ENCODE measurements at regions not wholly inside any gene's neighbourhood (a gene's known extent, or its start where the extent isn't known, plus 50 kb on each side); places are given as distances from the start of the nearest gene placed in this dataset.
"Not testable (repeated sequence)": the region's sequence is repeated elsewhere in the genome, so short reads cannot be mapped to it uniquely, and the experiment has no call there.

DNA sequence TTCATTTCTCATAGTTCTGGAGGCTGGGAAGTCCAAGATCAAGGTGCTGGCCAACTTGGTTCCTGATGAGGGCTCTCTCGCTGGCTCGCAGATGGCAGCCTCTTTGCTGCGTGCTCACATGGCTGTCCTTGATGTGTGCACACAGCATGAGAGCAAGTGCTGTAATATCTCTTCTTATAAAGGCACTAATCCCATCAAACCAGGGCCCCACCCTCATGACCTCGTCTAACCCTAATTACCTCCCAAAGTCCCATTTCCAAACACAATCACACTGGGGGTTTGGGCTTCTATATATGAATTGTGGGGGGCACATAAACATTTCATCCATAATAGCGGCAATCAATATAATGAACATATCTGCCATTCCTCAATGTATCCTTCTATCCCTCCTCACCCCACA, 1062.1 kb downstream of the BRD1 start:
- Histone ChIP-seq H3K27ac (ENCODE audit: low read length) (no peak overlapping the region), H3K4me3 (ENCODE audit: low read length in 2 of 2) (no peak overlapping the region), H3K4me1 (ENCODE audit: control insufficient read depth, insufficient read depth, low read length) (no peaks in the 10 kb centered on the region), H3K27me3 (ENCODE audit: control insufficient read depth in 1 of 2, insufficient read depth in 2 of 2, low read length in 2 of 2) (no peaks in the 10 kb centered on the region), H3K9ac (ENCODE audit: low read length in 2 of 2) (no peak overlapping the region), H3K9me3 (ENCODE audit: control insufficient read depth in 2 of 2, low read length in 2 of 2) (peaks cover 6 to 15% of the 10 kb centered on the region in 2 donors), H3K36me3 (ENCODE audit: control insufficient read depth in 2 of 2, insufficient read depth in 2 of 2, low read length in 2 of 2) (no peaks in the 10 kb centered on the region)

DNA sequence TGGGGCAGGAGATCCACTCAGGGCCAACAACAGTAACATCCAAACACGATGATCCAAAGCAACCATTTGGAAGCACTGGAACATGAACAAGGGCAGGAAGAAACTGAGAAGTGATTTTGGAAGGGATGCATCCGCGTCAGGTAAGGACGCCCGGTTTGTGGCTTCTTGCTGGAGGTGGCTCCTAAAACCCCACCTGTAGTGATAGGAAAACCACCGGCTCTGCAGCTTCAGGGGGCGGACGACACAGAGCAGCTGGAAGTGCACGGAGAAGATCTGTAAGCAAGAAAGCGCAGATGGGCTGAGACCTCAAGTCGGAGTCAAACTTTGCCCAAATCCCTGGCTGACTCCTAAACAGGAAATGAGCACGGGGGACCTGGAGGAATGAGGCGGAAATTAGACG, 1066.1 kb downstream of the BRD1 start:
- H3K4me3 ChIP-seq (ENCODE audit: low read length in 2 of 2) = no peak overlapping the region
- H3K9ac ChIP-seq (ENCODE audit: low read length in 2 of 2) = no peak overlapping the region
- H3K9me3 ChIP-seq (ENCODE audit: control insufficient read depth in 2 of 2, low read length in 2 of 2) = peaks cover 0 to 9% of the 10 kb centered on the region in 2 donors
- H3K27ac ChIP-seq (ENCODE audit: low read length) = no peak overlapping the region
- no peaks in the 10 kb centered on the region for H3K4me1 ChIP-seq (ENCODE audit: control insufficient read depth, insufficient read depth, low read length)
- peaks cover 0 to 2% of the 10 kb centered on the region in 2 donors for H3K27me3 ChIP-seq (ENCODE audit: control insufficient read depth in 1 of 2, insufficient read depth in 2 of 2, low read length in 2 of 2)
- H3K36me3 ChIP-seq (ENCODE audit: control insufficient read depth in 2 of 2, insufficient read depth in 2 of 2, low read length in 2 of 2) = no peaks in the 10 kb centered on the region

- Histone ChIP-seq H3K36me3 (ENCODE audit: control insufficient read depth in 2 of 2, insufficient read depth in 2 of 2, low read length in 2 of 2) (no peaks in the 10 kb centered on the region), H3K27ac (ENCODE audit: low read length) (no peak overlapping the region), H3K9me3 (ENCODE audit: control insufficient read depth in 2 of 2, low read length in 2 of 2) (peaks cover 0 to 8% of the 10 kb centered on the region in 2 donors), H3K4me3 (ENCODE audit: low read length in 2 of 2) (no peak overlapping the region), H3K9ac (ENCODE audit: low read length in 2 of 2) (no peak overlapping the region), H3K27me3 (ENCODE audit: control insufficient read depth in 1 of 2, insufficient read depth in 2 of 2, low read length in 2 of 2) (peaks cover 0 to 2% of the 10 kb centered on the region in 2 donors), H3K4me1 (ENCODE audit: control insufficient read depth, insufficient read depth, low read length) (no peaks in the 10 kb centered on the region)
These were observed 1066.9 kb downstream of the BRD1 start for GRCh38 chr22:48760481-48761390.

DNA sequence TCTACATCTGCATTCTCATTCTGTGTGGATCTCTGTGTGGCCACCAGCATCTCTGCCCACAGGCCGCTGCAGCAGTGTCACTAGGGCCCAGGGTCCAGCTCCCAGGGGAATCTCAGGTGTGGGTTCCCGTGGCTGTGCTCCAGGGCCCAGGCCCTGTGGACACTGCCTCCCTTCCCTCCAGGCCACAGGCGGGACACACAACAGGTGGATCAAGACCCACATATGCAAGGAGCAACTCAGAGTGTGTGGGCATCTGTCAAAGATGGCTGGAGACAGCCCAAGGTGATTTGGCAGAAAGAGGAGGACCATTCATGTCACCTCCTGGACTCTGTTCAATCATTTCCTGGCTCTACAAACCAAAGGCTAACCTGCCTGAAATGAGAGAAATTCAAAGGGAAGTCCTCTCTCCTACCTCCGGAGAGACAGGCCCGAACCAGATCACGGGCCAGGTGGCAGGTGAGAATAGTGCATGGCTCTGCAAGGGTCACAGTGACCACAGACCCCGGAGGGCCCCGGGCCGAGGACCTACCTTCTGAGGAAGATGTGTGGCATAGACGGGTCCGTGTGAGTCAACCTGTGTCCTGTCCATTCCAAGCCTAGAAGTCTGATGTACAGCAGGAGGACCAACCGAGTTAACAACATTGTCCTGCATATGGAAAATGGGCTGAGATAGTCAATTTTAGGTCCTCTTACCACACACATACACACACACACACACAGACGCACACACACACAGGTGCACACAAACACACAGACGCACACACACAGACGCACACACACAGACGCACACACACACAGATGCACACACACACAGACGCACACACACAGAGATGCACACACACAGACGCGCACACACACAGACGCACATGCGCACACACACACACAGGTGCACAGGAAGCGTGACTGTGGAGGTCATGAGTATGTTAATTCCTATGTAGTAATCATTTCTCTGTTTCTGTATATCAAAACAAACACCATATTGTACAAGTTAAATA, 1068.5 kb downstream of the BRD1 start:
- Histone ChIP-seq H3K4me3 (ENCODE audit: low read length in 2 of 2) (no peak overlapping the region), H3K9ac (ENCODE audit: low read length in 2 of 2) (no peak overlapping the region), H3K27me3 (ENCODE audit: control insufficient read depth in 1 of 2, insufficient read depth in 2 of 2, low read length in 2 of 2) (peaks cover 0 to 2% of the 10 kb centered on the region in 2 donors), H3K4me1 (ENCODE audit: control insufficient read depth, insufficient read depth, low read length) (no peaks in the 10 kb centered on the region), H3K36me3 (ENCODE audit: control insufficient read depth in 2 of 2, insufficient read depth in 2 of 2, low read length in 2 of 2) (no peaks in the 10 kb centered on the region), H3K9me3 (ENCODE audit: control insufficient read depth in 2 of 2, low read length in 2 of 2) (peaks cover 0 to 7% of the 10 kb centered on the region in 2 donors), H3K27ac (ENCODE audit: low read length) (no peak overlapping the region)

DNA sequence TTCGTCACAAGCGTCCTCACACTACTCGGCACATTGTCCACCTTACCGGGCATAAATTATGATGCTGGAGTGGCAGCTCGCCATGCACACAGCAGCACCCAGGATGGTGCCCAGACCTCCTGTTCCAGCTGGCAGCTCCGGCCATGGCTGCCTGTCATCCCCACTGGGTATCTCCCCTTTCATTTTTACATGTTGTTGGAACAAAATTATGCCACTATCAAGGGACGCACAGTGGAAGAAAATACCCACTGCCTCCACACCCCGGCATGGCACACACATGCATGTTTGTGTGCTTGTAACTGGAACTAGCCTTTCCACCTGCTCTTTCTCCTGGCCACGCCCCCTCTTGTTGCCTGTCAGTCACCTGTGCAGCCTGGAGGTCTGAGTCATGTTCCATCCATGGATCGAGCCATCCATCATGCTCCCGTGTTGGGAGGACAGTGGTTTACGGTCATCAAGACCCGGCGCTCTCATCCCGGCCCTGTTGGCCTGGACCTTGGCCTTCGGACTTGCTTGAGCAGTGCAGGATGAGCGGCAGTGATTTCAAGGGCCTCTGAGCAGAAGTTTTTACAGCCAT, 1069.6 kb downstream of the BRD1 start:
- Histone ChIP-seq H3K27me3 (ENCODE audit: control insufficient read depth in 1 of 2, insufficient read depth in 2 of 2, low read length in 2 of 2) (peaks cover 0 to 2% of the 10 kb centered on the region in 2 donors), H3K9me3 (ENCODE audit: control insufficient read depth in 2 of 2, low read length in 2 of 2) (peaks cover 0 to 7% of the 10 kb centered on the region in 2 donors), H3K36me3 (ENCODE audit: control insufficient read depth in 2 of 2, insufficient read depth in 2 of 2, low read length in 2 of 2) (no peaks in the 10 kb centered on the region), H3K27ac (ENCODE audit: low read length) (no peak overlapping the region), H3K4me1 (ENCODE audit: control insufficient read depth, insufficient read depth, low read length) (no peaks in the 10 kb centered on the region), H3K9ac (ENCODE audit: low read length in 2 of 2) (no peak overlapping the region), H3K4me3 (ENCODE audit: low read length in 2 of 2) (no peak overlapping the region)

DNA sequence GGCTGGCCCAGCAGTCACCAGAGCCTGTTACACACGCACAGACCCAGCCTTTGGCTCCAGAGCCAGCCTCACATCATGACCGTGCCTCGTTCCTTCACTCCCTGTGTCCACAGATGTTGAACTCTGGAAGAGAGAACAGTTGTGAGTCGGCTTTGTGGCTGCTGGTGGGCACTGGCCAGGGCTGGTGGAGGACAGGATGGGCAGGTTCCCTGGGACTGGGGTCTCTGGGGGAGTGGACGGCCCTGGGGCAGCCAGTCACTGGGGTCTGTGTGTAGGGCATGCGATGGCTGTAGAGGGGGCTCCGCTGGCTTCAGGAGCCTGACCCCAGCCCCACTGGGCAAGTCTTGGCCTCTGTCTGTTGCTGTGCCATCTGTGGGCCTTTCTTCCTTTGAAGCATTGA, 1070.1 kb downstream of the BRD1 start:
- no peak overlapping the region for H3K9ac ChIP-seq (ENCODE audit: low read length in 2 of 2)
- no peak overlapping the region for H3K27ac ChIP-seq (ENCODE audit: low read length)
- H3K4me3 ChIP-seq (ENCODE audit: low read length in 2 of 2) = no peak overlapping the region
- no peaks in the 10 kb centered on the region for H3K36me3 ChIP-seq (ENCODE audit: control insufficient read depth in 2 of 2, insufficient read depth in 2 of 2, low read length in 2 of 2)
- H3K4me1 ChIP-seq (ENCODE audit: control insufficient read depth, insufficient read depth, low read length) = no peaks in the 10 kb centered on the region
- peaks cover 0 to 7% of the 10 kb centered on the region in 2 donors for H3K9me3 ChIP-seq (ENCODE audit: control insufficient read depth in 2 of 2, low read length in 2 of 2)
- peaks cover 0 to 2% of the 10 kb centered on the region in 2 donors for H3K27me3 ChIP-seq (ENCODE audit: control insufficient read depth in 1 of 2, insufficient read depth in 2 of 2, low read length in 2 of 2)

GRCh38 chr22:48757135-48757534, 1070.5 kb downstream of the BRD1 start:
- not testable (repeated sequence) for H3K36me3 ChIP-seq (ENCODE audit: control insufficient read depth in 2 of 2, insufficient read depth in 2 of 2, low read length in 2 of 2); H3K4me3 ChIP-seq (ENCODE audit: low read length in 2 of 2); H3K27ac ChIP-seq (ENCODE audit: low read length)

DNA sequence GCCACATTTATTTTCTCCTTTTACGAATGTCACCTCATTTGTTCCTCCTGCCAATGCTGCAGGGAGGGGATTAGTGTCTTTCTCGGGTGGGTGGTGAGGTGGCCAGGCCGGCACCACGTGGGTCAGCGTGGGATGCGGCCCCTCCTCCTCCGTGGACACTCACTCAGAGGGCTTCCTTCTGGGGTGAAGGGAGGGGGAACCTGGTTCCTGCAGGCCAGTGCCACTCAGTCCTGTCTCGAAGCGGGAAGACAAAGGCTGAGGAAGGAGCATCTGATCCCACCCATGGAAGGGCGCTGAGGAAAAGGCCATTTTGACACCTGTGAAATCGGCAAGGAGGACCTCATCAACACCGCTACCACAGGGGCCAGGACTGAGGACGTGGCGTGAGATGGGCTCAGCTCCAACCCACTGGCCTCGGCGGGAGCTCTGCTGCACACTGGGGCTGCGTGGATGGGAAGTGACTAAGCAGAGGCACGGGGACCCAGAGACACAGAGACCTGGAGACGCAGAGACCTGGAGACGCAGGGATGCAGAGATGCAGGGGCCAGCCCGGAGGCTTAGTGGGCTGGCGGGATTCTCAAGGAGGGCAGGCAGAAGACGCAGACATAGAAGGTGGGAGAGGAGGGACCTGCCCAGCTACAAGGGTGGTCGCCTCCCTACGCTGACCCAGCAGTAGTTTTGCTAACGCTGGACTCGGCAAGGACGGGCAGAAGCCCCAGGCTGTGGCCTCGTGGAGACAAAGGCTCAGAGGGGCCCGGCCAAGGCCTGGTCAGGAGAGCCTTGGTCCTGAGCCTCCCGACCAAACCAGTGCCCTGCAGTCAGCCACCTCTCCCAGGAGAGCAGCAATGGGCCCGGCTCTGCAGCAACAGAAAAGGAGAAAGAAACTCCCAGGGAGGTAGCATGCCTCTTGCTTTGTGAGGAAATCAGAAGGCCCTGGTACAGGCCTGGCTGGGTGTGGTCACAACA, 1071.2 kb downstream of the BRD1 start:
- H3K27ac ChIP-seq (ENCODE audit: low read length) = no peak overlapping the region
- H3K9ac ChIP-seq (ENCODE audit: low read length in 2 of 2) = no peak overlapping the region

More at GRCh38 chr22:48757135-48757534, 1070.5 kb downstream of the BRD1 start:
- H3K4me1 ChIP-seq (ENCODE audit: control insufficient read depth, insufficient read depth, low read length); H3K9ac ChIP-seq (ENCODE audit: low read length in 2 of 2); H3K27me3 ChIP-seq (ENCODE audit: control insufficient read depth in 1 of 2, insufficient read depth in 2 of 2, low read length in 2 of 2); H3K9me3 ChIP-seq (ENCODE audit: control insufficient read depth in 2 of 2, low read length in 2 of 2): not testable (repeated sequence)

GRCh38 chr22:48755059-48755949, 1072.4 kb downstream of the BRD1 start:
- H3K27ac ChIP-seq (ENCODE audit: low read length) = no peak overlapping the region
- peaks cover 0 to 2% of the 10 kb centered on the region in 2 donors for H3K27me3 ChIP-seq (ENCODE audit: control insufficient read depth in 1 of 2, insufficient read depth in 2 of 2, low read length in 2 of 2)
- no peaks in the 10 kb centered on the region for H3K36me3 ChIP-seq (ENCODE audit: control insufficient read depth in 2 of 2, insufficient read depth in 2 of 2, low read length in 2 of 2)
- no peak overlapping the region for H3K9ac ChIP-seq (ENCODE audit: low read length in 2 of 2)
- no peaks in the 10 kb centered on the region for H3K4me1 ChIP-seq (ENCODE audit: control insufficient read depth, insufficient read depth, low read length)
- H3K9me3 ChIP-seq (ENCODE audit: control insufficient read depth in 2 of 2, low read length in 2 of 2) = peaks cover 0 to 3% of the 10 kb centered on the region in 2 donors
- no peak overlapping the region for H3K4me3 ChIP-seq (ENCODE audit: low read length in 2 of 2)

More for the DNA sequence above, 1071.2 kb downstream of the BRD1 start:
- no peaks in the 10 kb centered on the region for H3K36me3 ChIP-seq (ENCODE audit: control insufficient read depth in 2 of 2, insufficient read depth in 2 of 2, low read length in 2 of 2)
- H3K4me1 ChIP-seq (ENCODE audit: control insufficient read depth, insufficient read depth, low read length) = no peaks in the 10 kb centered on the region
- H3K9me3 ChIP-seq (ENCODE audit: control insufficient read depth in 2 of 2, low read length in 2 of 2) = peaks cover 0 to 7% of the 10 kb centered on the region in 2 donors
- no peak overlapping the region for H3K4me3 ChIP-seq (ENCODE audit: low read length in 2 of 2)
- peaks cover 0 to 2% of the 10 kb centered on the region in 2 donors for H3K27me3 ChIP-seq (ENCODE audit: control insufficient read depth in 1 of 2, insufficient read depth in 2 of 2, low read length in 2 of 2)

All from stomach smooth muscle (tissue), 2 donors.